HG03135 (cell line): ENCODE measurements at regions not wholly inside any gene's neighbourhood (a gene's known extent, or its start where the extent isn't known, plus 50 kb on each side); places are given as distances from the start of the nearest gene placed in this dataset.
"Not testable (repeated sequence)": the region's sequence is repeated elsewhere in the genome, so short reads cannot be mapped to it uniquely, and the experiment has no call there.

ENCODE experiments used
- ATAC-seq: cut with Tn5 transposase; IDR thresholded peaks from one replicate; pipeline ENCODE4 v1.9.1; 2021; ENCODE audit warnings: mild to moderate bottlenecking, moderate library complexity; ENCODE audit not compliant: unreplicated experiment

DNA sequence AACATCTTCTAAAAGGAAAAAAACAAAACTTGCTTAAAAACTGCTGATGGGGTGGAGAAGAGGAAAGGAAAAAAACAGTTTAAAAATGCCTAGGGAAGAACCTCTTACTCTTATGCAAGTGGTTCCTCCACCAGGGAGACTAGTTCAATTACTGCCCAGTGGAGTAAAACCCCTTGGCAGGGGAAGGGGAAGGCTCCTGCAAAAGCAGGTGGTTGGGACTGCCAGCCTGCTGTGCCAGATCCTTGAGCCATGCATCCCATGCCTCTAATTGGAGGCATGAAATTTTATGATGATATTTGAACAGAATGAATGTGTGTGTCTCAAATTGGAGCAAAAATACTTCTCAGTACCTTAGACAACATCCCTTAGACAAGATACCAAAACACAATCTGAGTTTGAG lies 118.8 kb downstream of the FSCB start:
- ATAC-seq, result no peak

DNA sequence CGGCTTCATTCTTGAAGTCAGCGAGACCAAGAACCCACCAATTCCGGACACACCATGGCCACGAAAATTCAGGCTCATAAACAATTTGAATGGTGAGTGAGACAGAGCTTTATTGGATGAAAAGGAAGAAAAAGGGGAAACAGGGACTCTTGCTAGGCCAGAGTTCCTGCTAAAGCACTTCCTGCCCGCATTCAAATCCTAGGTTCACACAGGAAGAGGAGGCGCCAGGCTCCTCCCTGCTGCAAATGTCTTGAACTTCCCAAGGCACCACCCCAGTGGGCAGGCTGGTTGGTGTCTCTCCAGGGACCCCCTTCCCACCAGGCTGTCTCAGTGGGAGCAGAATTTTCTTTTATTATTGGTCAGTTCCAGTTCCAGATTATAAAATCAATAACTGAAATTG lies 121.2 kb downstream of the FSCB start:
- no peak for ATAC-seq

DNA sequence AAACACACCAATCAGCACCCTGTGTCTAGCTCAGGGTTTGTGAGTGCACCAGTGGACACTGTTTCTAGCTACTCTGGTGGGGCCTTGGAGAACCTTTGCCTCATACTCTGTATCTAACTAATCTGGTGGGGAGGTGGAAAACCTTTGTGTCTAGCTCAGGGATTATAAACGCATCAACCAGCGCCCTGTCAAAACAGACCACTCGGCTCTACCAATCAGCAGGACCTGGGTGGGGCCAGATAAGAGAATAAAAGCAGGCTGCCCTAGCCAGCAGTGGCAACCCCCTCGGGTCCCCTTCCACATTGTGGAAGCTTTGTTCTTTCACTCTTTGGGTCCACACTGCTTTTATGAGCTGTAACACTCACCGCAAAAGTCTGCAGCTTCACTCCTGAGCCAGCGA lies 121.8 kb downstream of the FSCB start:
- not testable (repeated sequence) for ATAC-seq

DNA sequence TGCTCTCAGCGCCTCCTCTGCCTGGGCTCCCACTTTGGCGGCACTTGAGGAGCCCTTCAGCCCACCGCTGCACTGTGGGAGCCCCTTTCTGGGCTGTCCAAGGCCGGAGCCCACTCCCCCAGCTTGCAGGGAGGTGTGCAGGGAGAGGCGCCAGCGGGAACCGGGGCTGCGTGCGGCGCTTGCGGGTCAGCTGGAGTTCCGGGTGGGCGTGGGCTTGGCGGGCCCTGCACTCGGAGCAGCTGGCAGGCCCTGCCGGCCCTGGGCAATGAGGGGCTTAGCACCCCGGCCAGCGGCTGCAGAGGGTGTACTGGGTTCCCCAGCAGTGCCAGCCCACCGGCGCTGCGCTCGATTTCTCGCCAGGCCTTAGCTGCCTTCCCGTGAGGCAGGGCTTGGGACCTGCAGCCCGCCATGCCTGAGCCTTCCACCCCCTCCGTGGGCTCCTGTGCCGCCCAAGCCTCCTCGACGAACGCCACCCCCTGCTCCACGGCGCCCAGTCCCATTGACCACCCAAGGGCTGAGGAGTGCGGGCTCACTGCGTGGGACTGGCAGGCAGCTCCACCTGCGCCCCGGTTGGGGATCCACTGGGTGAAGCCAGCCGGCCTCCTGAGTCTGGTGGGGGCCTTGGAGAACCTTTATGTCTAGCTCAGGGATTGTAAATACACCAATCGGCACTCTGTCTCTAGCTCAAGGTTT lies 122.3 kb downstream of the FSCB start:
- not testable (repeated sequence) for ATAC-seq

- no peak for ATAC-seq
Observed at GRCh38 chr14:44384093-44384492, 123.0 kb downstream of the FSCB start.

DNA sequence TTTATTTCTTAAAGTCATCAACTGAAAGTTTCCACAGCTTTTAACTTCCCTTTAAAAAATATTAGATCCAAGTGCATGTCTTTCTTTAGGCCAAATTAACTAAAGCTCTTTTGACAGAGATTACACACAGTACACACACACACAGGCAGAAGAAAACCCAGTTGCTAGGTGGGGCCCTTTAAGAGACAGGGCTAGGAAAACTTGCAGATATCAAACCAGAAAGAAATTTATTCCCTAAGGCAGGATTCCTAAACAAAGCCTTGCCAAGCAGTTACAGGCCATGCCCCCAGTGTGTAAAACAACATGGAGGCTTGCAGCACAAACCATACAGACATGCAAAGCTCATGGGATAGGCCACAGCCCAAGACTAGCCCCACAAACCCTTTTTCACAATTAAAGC lies 123.4 kb downstream of the FSCB start:
- ATAC-seq, result no peak

GRCh38 chr14:44379292-44379977 lies 127.6 kb downstream of the FSCB start:
- ATAC-seq, result no peak

GRCh38 chr14:44374906-44375305 lies 132.2 kb downstream of the FSCB start:
- no peak for ATAC-seq

DNA sequence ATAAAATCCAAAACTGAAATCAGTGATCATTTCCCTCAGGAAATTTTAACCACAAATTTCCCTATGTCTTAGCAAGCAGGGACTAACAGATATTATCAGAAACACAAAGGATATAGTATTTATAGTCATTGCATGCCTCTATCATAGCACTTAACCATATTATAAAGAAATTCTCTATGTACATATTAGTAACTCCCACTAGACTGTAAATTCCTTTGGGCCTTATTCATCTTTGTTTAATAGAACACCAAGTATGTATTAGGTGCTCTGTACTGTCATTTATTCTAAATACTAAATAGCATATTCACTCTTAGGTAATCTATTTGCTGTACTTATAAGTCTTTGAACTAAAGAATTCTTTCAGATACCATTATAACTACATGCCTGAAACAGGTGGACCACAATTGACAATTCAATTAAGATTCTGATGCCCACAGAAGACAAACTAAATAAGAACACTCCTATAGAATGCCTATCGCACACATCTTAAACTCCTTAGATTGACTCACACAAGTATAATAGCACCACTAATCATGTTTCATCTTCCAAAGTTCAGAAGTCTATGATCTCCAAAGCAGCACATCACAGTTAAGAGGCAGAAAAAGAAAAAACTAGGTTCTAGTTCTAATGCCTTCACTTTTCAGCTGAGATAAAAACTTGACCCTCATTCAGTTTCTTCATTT lies 134.1 kb downstream of the FSCB start:
- ATAC-seq, result no peak

GRCh38 chr14:44372231-44372630 lies 134.9 kb downstream of the FSCB start:
- no peak for ATAC-seq

DNA sequence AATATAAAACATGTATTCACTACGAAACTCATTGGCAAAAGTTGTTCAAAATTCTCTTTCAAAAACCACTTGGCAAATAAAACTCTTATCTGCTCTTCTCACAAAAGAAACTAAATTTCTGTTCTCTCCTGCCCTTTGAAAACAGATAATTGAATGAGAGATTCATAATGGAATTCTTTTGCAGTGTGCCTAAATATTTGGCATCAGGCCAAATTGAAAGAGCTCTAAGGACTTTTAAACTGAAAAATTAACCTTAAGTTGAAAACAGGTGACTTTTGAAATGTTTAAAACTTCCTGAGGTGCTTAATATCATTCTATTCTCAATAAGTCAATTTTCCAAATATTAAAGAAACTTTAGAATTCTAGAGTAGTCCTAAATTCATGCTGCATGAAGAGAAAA lies 136.4 kb downstream of the FSCB start:
- no peak for ATAC-seq

- ATAC-seq, result no peak
Observed at GRCh38 chr14:44369401-44370123, 137.5 kb downstream of the FSCB start.

DNA sequence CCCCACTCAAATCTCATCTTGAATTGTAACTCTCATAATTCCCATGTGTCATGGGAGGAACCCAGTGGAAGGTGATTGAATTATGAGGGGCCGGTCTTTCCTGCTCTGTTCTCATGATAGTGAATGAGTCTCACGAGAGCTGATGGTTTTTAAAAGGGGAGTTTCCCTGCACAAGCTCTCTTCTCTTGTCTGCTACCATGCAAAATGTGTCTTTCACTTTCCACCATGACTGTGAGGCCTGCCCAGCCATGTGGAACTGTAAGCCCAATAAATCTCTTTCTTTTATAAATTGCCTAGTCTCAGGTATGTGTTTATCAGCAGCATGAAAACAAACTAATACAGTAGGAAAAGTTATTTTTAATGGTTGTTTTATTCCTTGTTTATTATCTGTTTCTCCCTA lies 146.0 kb downstream of the FSCB start:
- no peak for ATAC-seq

DNA sequence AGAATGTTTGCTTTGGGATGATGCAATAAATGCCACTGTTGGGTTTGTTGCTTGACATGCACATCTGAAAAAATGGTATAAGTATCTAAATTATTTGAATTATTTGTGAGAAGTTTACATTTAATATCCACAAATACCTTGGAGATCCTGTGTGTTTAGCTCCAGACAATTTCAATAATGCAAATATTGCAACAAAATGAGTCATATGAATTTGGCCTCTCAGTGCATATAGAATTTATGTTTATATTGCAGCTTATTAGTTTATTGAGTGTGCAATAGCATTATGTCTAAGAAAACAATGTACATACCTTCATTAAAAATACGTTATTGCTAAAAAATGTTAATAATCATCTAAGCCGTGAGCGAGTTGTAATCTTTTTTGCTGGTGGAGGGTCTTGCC lies 153.3 kb downstream of the FSCB start:
- no peak for ATAC-seq

DNA sequence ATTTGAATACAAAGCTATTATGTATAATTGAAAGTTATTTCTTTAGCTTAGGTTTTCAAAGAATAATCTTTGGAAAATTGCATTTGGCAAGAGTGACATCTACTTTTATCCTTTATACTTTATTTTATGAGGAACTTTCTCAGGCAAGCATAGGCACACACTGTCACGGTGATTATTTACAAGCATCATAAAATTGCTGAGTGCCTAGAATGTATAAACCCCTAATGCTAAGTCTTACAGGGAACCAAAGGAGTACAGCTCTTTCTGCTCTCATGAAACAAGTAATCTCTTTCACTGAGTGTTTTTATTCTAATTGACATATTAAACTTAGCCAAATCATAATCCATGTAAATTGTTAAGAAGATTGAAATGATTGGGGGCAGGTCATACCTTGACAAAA lies 154.9 kb downstream of the FSCB start:
- ATAC-seq, result no peak

GRCh38 chr14:44347316-44347715 lies 159.8 kb downstream of the FSCB start:
- ATAC-seq, result no peak

GRCh38 chr14:44341116-44341515 lies 166.0 kb downstream of the FSCB start:
- no peak for ATAC-seq

DNA sequence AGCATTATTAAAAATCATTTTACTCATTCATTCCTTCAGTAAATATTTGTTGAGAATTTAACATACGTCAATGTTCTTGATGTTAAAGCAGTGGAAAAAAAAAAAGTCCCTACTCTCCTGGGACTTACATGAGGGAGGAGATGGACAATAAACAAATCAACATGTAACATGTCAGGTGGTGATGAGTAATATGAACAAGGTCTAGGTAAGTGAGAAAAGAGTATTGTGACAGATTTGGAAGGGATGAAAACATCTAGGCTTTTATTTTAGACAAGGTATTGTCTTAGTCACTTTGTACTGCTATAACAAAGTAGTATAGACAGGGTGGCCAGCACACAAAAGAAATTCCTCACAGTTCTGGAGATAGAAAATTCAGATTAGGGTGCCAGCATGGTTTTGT lies 167.2 kb downstream of the FSCB start:
- ATAC-seq, result no peak

DNA sequence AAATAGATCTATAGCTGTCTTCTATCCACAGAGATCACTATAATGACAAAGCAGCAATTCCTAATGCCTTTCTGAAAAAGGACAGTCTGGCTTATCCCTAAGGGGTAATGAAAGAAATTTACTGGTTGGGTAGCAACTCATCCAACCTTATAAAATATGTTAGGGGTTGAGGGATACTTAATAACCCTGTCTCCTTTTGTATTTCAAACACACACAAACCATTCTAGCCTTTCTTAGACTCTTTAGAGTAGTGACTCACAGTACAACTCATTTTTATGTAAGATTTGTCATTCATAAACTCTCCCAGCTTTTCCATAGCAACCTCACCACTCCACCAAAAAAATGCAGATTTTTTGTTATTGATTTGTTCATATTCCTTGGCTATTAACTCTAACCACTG lies 167.9 kb downstream of the FSCB start:
- ATAC-seq, result no peak

- ATAC-seq, result no peak
Observed at GRCh38 chr14:44317441-44317746, 189.7 kb downstream of the FSCB start.

GRCh38 chr14:44316647-44317440 lies 190.2 kb downstream of the FSCB start:
- ATAC-seq, result peak; percentile 59
